Breast epithelium (tissue), 4 donors: ENCODE measurements at regions not wholly inside any gene's neighbourhood (a gene's known extent, or its start where the extent isn't known, plus 50 kb on each side); places are given as distances from the start of the nearest gene placed in this dataset.
"Not testable (repeated sequence)": the region's sequence is repeated elsewhere in the genome, so short reads cannot be mapped to it uniquely, and the experiment has no call there.

Source experiments
- DNase-seq, 2 donors: peaks; one replicate each; pipeline ENCODE4 v3.0.0-alpha.2; 2019; ENCODE audit warnings: low spot score in 2 of 2
- H3K27ac ChIP-seq, 2 donors: fragments of 200-600 bp; sonication (generic) in 1 of 2; one replicate each; pipeline ENCODE4 v1.5.1; 2016 to 2019; ENCODE audit warnings: mild to moderate bottlenecking in 1 of 2
- H3K27me3 ChIP-seq, 2 donors: fragments of 200-600 bp; sonication (generic) in 1 of 2; one replicate each; pipeline versions ENCODE4 v1.5.1 to v1.6.0; 2017 to 2019; ENCODE audit warnings: control low read depth in 1 of 2, mild to moderate bottlenecking in 1 of 2
- H3K36me3 ChIP-seq: fragments of 200-600 bp; one replicate; pipeline ENCODE4 v1.5.1; 2019
- H3K4me1 ChIP-seq, 2 donors: fragments of 200-600 bp; sonication (generic); one replicate each; pipeline ENCODE4 v1.5.1; 2016 to 2019; ENCODE audit warnings: control low read depth in 1 of 2
- H3K4me3 ChIP-seq, 3 donors: fragments of 200-600 bp; sonication (generic); 1 replicate in 2 of 3; 2 replicates in 1 of 3; pipeline ENCODE4 v1.5.1; 2016 to 2019; ENCODE audit warnings: mild to moderate bottlenecking in 3 of 3, moderate library complexity in 2 of 3
- H3K9me3 ChIP-seq, 2 donors: fragments of 200-600 bp; sonication (generic) in 1 of 2; one replicate each; pipeline ENCODE4 v1.5.1; 2016 to 2019; ENCODE audit warnings: control low read depth in 1 of 2
- CTCF ChIP-seq, 3 donors: fragments of 450-650 bp; IDR thresholded peaks; one replicate each; pipeline ENCODE4 v1.5.1; 2016 to 2017; ENCODE audit warnings: antibody characterized with exemption in 3 of 3, mild to moderate bottlenecking in 3 of 3, moderate library complexity in 3 of 3
- POLR2A ChIP-seq: fragments of 450-650 bp; IDR thresholded peaks from one replicate; pipeline ENCODE4 v1.6.1; 2016; ENCODE audit warnings: antibody characterized with exemption, mild to moderate bottlenecking, moderate library complexity
- POLR2AphosphoS5 ChIP-seq, 3 donors: sonication (generic); formaldehyde crosslinking; IDR thresholded peaks; one replicate each; pipeline ENCODE4 v1.6.1; 2017; ENCODE audit warnings: antibody characterized with exemption in 3 of 3
- intact Hi-C: fragments of 100-400 bp; cut with DNase I; formaldehyde crosslinking; loops from one replicate; pipeline ENCODE4 v1.15.1; 2023; ENCODE audit warnings: low total_unique reads

GRCh38 chr12:38113991-38114390 lies 202.6 kb upstream of the ALG10B start:
- intact Hi-C loops, result loop anchor here (1.0 kb wide), 1 partner anchor 12 kb away; no protein-coding TSS in a partner anchor
- TF ChIP-seq POLR2A (no peak), CTCF (IDR thresholded peaks at IDR 0.05) (no peak), POLR2AphosphoS5 (IDR thresholded peaks at IDR 0.05) (no peak)
- no peak for DNase-seq
- Histone ChIP-seq H3K4me1 (no peaks in the 10 kb centered on the region), H3K27ac (no peak overlapping the region), H3K9me3 (no peaks in the 10 kb centered on the region), H3K36me3 (no peaks in the 10 kb centered on the region), H3K27me3 (no peaks in the 10 kb centered on the region), H3K4me3 (no peak overlapping the region)

- no peaks in the 10 kb centered on the region for H3K9me3 ChIP-seq
- no peak for DNase-seq
- TF ChIP-seq CTCF (IDR thresholded peaks at IDR 0.05) (no peak), POLR2A (no peak)
Observed at GRCh38 chr12:38116968-38117367, 199.6 kb upstream of the ALG10B start.

GRCh38 chr12:38118632-38119031 lies 197.9 kb upstream of the ALG10B start:
- H3K4me1 ChIP-seq, result no peaks in the 10 kb centered on the region
- intact Hi-C loops, result no loop called here
- H3K4me3 ChIP-seq, result no peak overlapping the region
- H3K36me3 ChIP-seq, result no peaks in the 10 kb centered on the region
- TF ChIP-seq POLR2A (no peak), POLR2AphosphoS5 (IDR thresholded peaks at IDR 0.05) (no peak), CTCF (IDR thresholded peaks at IDR 0.05) (no peak)
- no peaks in the 10 kb centered on the region for H3K27me3 ChIP-seq
- H3K27ac ChIP-seq, result no peak overlapping the region
- no peak for DNase-seq
- peaks cover 0 to 5% of the 10 kb centered on the region in 2 donors for H3K9me3 ChIP-seq

More at GRCh38 chr12:38116968-38117367, 199.6 kb upstream of the ALG10B start:
- H3K36me3 ChIP-seq, result no peaks in the 10 kb centered on the region
- H3K4me3 ChIP-seq, result no peak overlapping the region
- no peaks in the 10 kb centered on the region for H3K4me1 ChIP-seq
- H3K27ac ChIP-seq, result no peak overlapping the region
- no peaks in the 10 kb centered on the region for H3K27me3 ChIP-seq
- intact Hi-C loops, result no loop called here

GRCh38 chr12:38120438-38120837 lies 196.1 kb upstream of the ALG10B start:
- intact Hi-C loops, result loop anchor here (10.0 kb wide), 1 partner anchor 584 kb away; no protein-coding TSS in a partner anchor
- TF ChIP-seq POLR2A, result no peak
- TF ChIP-seq CTCF (IDR thresholded peaks at IDR 0.05), result no peak
- TF ChIP-seq POLR2AphosphoS5 (IDR thresholded peaks at IDR 0.05), result no peak
- H3K27ac ChIP-seq, result no peak overlapping the region
- no peaks in the 10 kb centered on the region for H3K36me3 ChIP-seq
- H3K9me3 ChIP-seq, result peaks cover 0 to 5% of the 10 kb centered on the region in 2 donors
- no peaks in the 10 kb centered on the region for H3K4me1 ChIP-seq
- no peak overlapping the region for H3K4me3 ChIP-seq
- no peak for DNase-seq
- no peaks in the 10 kb centered on the region for H3K27me3 ChIP-seq

- H3K4me3 ChIP-seq, H3K4me1 ChIP-seq, H3K9me3 ChIP-seq, H3K27me3 ChIP-seq, H3K36me3 ChIP-seq, H3K27ac ChIP-seq, DNase-seq: not testable (repeated sequence)
- intact Hi-C loops, result loop anchor here (10.0 kb wide), 1 partner anchor 582 kb away; no protein-coding TSS in a partner anchor
Observed at GRCh38 chr12:38123028-38123427, 193.5 kb upstream of the ALG10B start.
